ENCODE measurements at regions not wholly inside any gene's neighbourhood (a gene's known extent, or its start where the extent isn't known, plus 50 kb on each side); places are given as distances from the start of the nearest gene placed in this dataset.

DNA sequence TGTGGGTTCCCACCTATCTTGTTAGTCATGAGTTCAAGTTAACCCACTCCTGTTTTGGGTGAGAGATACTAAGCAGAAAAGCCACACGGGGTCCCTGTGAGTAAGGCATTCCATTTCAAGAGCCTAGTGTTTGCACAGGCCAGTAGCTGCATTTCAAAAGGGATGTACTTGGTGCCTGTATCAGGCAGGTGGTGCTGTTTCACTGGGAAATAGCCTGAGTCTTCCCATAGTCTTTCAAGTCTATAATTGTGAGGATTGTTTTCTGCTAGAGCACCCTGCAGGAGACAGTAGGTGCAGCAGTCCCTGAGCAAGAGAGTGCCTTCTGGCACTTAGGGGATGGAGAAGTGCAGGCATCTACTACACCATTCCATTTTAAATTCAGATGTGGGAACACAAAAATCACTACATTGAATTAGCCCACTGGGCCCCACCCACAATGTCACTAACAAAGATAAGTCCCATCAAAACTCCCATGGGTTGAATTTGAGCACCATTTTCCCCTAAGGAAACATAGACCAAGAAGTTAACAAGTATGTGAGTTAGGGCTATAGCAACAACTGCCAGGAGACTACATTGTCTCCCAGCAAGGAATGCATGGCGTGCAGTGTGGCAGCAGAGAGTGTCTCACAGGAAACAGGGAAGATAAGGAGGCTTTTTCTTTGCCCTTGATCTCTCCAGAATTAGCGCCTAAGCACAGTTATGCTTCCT, 263.2 kb downstream of the COX7C start:
- DNase-seq: peak; percentile 77 to 89

DNA sequence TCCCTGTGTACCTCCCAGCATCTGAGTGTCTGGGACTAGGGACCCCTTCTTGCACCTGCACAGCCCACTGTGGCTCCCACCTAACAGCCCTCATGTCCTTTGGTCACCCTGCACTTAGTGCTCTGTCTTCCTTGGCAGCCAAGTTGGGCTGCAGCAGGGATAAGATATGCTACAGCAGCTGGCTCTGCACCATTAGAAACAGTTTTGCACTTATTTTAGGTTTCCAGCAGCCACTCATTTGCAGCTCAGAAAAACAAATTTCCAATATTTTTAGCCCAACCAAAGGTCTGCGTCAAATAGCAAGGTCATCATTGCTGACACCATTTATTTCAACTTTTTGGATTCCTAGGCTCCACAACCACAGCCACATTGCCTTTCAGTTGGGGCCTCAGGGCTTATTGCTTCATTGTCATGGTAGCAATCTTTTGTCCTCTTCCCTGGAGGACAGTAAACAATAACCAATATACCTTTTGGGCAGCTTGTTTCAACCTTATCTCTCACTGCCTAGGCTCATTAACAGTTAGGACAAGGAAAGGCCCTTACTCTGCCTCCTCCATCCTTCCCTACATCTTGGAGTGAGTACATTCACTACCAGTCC, 263.9 kb downstream of the COX7C start:
- DNase-seq: no peak

DNA sequence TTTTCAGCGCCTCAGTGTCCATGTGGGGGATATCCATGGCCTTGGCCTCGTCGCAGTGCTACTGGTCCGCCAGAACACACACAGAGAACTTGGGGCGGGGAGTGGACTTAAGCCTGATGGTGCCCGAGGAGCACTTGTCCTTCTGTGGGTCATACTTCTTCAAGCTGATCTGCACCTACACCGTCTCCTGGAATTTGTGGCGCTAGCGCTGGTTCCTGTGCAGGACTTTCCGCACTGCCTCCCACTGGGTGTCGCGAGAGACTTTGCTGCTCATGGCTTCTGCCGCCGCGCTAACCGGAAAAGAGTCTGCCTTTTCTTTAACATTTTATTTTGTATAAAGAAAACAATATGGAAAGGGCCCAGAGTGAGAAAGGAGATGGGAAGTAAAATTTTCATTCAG, 266.9 kb downstream of the COX7C start:
- DNase-seq: no peak

DNA sequence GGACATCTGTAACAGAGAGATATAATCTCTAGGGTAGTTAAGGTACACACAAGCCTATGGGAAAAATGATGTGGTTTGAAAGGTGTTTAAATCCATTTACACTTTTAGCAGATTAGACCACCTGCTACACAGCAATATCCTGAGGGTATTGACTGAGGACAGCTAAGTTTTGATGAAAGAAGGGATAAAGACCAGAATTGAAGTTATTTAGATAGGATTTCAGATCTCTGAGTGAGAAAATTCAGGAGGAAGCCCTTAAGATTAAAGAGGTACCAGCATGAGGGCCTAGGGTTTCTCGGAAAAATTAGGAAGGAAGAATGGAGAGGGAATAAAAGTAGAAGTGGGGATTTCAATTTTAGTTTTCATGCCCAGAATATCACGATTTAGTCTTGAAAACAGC, 267.3 kb downstream of the COX7C start:
- DNase-seq: no peak

DNA sequence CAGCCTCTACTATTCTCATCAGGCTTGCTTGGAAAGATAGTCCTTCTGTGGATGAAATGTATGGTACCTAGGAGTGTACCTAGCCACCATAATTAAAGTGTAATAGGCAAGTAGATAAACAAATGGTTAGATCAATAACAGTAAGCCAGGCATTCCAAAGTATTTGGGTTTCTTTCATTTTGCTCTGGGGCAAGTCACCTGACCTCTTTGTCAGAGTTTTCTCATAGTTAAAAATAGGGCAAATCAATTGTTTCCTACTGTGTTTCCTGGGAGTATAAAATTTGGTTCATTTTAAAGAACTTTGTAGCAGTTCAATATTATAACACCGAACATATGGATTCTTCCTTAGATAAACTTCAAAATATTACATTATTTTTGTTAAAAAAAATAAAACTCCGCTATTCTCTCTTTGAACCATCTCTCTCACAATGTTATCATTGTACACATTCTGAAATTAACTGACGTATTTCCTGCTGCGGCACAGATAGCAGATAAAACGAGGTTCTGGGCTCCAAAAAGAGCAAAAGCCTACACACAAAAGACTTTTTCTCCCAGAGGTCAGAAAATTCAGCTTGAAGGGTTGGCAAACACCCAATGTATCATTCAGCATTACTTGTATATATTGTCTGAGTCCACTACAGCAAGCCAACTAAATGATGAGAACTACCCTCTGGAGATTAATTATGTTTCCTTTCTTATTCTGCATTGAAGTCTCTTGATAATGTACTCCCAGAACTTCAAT, 267.9 kb downstream of the COX7C start:
- DNase-seq: no peak

DNA sequence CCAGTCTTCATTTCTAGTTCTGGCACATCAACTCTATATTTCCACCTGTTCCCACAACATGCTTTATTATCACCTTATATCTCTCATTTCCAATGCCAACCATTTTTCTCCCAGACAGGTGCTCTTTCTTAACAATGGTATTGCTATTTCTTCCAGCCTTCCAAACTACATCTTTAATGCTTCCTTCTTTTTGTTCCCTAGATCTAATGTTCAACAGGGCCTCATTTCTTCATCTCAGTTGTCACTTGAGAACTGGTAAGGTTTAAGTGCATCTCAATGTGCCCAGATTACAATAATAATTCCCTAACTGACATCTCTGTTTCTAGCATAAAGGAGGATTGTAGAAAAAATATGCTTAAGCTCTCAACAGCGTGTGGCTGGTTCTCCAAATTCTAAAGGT, 272.6 kb downstream of the COX7C start:
- no peak for DNase-seq

DNA sequence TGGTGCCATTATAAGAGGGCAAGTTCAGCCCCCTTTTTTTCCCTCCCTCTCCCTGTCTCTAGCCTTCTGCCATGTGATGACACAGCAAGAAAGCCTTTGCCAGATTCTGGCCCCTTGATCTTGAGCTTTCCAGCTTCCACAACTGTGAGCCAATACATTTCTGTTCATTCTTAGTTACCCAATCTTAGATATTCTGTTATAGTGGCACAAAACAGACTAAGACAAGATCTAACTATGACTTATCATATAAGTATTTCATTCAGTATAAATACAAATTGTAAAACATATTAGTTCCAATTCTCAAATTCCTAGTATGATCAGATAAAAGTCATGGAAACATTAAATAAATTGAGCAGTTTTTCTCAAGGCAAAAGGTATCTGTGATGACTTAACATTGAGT, 276.3 kb downstream of the COX7C start:
- no peak for DNase-seq

DNA sequence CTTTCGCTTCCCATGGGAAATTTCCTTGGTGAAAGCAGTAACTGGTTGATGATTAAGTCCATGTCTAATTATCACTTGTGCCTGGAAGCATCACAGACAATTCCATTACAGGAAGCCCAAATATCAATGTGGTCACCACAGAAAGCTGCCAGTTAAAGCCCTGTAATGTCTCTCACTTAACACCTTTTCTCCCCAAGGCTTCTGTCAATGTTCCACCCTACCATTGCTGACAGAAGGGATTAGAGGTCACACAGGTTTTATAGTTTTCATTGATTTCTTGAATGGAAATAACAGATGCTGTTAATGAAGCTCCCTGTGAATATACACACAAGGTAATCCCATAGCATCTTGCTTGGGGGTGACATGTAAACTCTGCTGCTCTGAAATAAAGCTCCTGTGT, 279.2 kb downstream of the COX7C start:
- DNase-seq: no peak

DNA sequence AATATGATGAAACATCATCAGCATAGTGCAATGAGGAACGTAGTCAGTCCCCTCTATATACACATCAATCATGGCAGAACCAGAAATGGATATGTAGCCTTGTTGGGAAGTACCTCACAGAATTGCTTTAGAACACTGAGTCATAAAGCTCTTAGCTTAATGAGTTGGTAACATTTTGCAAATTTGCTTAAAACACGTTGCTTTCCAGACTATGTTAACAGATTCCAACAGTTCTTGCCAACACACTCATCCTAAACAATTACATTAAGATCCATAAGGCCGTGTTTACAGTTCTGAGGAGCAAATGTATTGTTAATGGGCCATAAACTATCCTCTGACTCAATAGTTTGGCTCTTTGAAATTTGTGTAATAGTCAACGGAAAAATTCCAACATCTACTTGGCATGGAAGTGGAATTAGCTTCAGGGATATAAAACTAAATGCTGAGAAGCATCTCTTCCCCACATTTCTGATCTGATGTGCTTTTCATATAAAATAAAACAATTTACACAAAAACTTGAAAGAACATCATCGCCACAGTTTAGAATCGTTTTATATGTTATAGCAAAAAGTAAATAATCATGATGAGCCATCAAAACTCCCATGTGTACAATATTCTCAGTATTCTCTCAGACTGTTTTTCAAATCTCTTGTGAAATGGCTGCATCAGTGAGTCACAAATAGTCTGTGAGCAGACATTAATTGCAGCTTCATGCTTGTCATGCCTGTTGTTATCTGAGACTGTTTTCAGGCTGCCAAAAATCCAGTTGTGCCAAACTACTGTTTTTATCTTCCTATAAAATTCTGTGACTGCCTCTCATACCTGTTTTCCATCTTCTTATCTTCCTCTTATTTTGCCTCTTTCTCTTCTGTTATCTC, 291.9 kb downstream of the COX7C start:
- DNase-seq: peak in 1 of 2 experiments; percentile 34

DNA sequence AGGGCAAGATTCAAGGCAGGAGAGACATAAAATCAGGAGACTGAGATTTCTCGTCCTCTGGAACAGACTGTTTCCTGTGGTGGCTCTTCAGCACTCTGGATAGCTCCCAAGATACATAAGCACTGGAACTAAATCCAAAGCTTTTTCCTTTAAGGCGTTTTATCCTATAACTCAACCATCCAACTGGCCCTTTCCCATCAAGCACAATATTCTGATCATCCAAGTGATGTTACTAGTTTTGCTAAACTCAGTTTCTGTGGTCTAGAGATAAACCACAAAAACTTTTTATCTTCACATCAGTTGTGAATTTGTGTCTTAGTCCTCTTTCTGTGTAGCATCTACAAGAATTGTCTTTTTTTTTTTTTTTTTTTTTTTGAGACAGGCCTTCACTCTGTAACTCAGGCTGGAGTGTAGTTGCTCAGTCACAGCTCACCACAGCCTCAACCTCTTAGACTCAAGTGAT, 299.4 kb downstream of the COX7C start:
- no peak for DNase-seq

DNA sequence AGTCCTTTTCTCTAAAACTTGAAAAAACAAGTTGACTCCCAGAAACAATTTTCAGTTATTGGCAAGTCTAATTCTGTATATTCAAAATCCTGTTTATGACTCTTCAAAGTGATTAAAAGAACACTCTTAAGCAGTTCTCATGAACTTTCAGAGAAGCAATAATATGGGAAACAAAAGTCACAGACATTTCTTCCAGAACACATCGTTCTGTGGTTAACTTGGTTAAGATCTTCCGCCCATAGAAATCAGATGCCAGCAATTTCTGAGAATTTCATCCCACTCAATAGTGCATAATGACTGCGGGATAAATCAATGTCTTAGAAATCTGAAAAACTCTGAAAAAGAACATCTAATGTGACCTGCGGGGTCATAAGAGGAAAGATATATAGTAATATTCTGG, 300.5 kb downstream of the COX7C start:
- no peak for DNase-seq

DNA sequence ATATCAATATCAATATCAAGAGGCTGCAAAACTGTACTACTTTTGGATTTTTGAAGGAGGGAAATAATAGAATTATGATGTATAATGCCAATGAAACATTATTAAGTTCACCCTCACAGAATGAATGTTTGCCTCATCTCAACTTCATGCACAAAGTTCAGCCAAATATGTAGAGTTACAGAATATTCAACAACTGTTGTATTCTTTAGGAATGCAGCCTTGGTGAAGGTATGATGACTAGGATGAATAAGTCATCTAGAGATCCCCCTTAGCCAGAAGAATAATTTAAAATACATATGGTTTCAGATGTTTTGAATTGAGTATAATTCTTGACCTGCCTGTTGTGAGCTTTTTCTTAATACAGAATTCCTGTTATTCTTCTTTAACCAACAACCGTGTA, 308.3 kb downstream of the COX7C start:
- no peak for DNase-seq

DNA sequence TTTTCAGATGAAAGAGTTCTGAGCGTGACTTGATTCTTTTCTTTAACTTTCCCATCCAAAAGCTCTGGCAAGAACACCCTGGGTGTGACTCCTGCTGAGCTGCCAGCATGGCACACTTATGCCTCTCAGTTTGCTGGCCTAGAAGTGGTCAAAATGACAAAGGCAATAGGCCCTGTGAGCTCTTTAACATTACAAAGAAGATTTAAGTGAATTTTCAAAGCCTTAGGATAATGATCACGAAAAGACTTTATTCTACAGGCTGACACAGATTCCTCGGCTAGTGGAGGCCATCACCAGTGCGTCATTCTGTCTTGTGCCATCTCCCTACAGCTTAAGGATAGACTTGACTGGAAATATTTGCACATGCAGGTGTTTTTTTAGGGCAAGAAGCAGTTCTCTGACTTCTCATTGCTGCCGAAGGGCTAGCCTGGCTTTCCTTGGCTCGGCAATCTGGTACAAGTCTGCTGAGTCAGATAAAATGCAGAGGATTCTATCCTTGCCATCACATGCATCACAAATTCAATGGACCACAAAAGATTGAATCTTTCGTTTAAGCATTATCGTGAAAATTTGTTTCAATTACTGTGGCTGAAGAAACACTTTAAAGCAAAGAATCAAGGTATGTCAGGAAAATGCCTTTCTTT, 311.5 kb downstream of the COX7C start:
- no peak for DNase-seq

DNA sequence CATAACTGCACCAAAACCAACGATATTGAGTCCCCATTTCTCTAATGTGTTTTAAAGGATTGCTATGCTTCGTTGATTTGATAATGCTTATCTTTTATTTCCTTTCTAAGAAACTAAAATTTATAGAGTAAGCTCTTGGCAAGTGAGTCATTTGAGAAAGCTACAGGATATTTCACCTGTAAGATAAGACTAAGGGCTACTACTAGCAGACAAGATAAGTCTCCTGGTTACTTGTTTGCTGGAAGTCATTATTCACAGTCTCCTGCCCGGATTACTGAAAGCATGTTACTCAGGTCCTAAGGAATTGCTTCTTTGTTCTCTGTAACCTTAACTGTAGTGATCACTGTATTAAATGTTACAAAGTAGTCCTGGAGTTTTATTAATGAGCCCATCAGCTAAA, 315.9 kb upstream of the RASA1 start:
- no peak for DNase-seq

DNA sequence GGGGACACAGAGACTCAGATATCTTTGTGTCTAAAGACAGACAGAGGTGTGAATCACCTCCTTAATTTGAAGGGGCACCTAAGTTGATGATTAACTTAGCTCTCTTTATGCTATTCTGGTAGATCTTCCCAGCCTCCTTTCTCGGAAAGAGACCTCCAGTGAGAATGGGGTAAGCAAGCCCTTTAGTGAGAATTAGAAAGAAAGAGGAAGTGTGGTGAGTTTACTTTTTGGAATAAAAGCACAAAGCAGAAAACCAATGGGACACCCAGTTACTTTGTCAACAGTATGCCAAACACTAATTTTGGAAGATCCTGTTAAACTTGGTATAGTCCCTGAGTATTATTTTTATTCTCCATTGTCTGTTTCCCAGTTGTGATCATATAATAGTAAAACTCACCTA, 302.8 kb upstream of the RASA1 start:
- DNase-seq: no peak

DNA sequence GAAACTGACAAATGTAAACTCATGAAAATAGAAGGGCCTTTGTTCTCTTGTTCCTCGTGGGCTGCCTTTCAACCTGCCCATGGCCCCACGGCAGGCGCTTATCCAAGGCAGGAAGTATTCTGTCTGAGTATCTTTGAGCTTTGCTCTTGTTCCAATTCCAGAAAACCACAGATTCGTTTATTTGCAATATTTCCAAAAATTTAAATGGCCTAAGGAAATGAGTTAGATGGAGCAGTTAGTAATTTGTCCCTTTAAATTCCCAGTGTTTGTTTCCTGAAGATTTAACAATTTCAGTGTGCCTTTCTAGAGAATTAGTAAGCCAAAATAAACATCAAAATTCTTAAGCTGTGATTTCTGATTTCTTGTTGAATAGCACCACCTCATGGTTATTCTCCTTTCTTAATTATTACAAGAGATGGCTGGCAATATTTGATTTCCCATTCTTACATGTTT, 299.4 kb upstream of the RASA1 start:
- DNase-seq: peak in 1 of 2 experiments; percentile 72

DNA sequence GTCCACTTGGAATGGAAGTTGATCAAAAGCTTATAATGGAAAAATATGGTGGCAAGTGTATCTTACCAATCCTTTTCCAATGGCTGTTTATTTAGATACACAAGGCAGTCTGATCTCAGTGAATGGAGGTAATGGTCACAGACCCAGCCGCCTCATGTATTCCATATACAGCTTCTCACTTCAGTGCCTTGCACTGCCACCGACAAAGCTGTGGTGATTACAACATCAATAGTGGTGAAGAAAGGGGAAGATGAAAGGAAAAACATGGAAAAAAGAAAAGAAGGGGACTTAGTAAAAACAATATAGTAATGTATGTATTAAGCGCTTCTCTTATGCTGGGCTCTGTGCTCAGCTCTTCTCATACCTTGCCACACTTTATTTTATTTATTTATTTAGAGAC, 297.3 kb upstream of the RASA1 start:
- no peak for DNase-seq

DNA sequence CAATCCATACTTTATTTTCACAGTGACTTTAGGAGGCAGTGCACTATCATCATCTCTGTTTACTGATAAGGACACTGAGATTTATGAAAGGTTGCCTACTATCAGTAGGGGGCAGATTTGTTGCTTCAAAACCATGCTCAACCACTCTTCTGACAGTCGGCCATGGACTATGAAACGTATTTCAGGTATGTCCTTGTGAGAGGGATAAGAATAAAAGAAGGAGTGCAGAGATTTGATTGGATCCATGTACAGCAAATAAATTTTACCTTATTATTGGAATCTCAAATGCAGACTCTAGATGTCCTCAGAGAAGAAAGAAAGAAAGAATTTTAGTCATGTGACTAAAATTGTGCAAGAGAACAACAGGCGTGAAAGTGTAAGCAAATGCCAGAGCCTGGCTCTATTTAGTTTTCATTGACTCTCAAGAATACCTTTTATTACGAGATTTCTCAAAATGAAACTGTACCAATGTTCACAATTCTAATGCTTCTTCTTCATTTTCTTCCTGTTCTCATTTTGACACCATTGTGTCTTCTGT, 296.6 kb upstream of the RASA1 start:
- peak in 1 of 2 experiments; percentile 58 for DNase-seq

DNA sequence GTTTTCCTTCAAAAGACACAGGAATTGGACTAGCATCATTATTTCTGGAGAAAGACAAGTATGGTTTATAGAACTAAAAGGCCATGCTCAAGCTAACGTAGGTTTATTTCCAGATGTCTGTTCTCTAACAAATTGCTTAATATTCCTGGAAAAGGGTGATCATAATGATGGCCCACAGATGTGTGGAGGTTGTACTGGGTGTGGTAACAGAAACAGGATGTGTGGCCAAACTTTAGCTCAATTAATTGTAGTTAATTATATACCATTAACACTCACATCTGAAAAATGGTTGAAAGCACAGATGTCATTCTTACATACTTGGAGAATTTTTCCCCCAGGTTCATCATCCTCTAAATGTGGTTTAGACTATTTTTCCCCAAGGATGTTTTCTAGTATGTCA, 292.7 kb upstream of the RASA1 start:
- no peak for DNase-seq

DNA sequence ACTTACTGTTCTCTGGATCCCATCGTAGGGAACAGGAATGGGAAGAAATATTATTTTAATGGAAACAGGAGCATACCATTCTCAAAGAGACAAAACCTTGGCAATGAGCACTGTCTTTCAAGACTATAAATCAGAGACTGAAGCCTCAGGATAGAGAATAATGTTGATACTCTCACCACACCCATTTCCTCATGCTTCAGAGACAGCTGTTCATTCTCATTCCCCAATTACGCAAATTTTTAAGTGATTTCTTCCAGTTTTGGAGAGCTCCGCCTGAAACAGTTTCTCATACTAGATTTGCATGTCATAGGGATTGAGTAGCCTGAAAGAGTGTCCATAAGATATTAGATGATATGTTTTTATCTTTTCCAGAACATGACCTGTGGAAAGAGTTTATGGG, 290.5 kb upstream of the RASA1 start:
- no peak for DNase-seq

DNA sequence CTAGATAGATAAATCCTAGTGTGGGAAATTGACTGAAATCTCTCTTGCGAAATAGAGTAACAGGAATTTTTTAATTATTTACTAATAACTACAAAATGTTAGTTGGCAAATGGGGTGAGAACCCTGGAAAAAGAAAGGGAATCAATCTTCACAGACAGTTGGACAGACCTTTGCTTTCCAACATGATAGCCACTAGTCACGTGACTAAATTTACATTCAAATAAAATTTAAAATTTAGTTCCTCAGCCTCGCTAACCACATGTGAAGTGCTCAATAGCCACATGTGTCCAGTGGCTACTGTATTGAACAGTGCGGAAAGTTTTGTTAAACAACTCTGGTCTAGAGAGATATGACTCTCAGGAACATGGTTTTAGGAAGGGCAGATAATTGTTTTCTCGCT, 289.9 kb upstream of the RASA1 start:
- no peak for DNase-seq

DNA sequence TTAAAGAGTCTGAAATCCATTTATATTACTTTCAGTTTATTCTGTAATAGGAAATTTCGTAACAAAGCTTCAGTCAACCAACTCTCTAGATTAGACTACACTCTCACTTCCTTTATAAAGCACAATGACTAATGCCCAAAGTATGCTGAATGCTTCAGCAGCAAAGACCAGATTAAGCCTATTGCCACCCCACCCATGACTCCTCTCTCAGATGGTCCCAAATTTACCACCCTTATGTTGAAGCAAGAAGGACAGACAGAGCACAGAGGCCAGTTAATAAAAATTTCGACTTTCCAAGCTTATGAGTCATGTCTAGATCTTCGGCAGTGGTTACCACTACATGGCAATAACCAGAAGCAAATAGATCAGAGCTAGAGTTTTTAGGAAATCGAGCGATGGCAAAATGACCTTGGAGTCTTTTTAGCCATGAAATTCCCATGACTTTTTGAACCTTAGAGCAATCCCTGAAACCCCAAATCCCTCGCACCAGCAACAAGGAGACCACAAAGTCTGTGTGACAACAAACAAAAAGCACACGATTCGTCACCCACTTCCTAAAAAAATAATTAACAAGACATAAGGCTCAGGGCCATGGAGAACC, 287.8 kb upstream of the RASA1 start:
- peak; percentile 36 to 88 for DNase-seq

Data from SW 1271 (cell line).